ENCODE measurements at regions not wholly inside any gene's neighbourhood (a gene's known extent, or its start where the extent isn't known, plus 50 kb on each side); places are given as distances from the start of the nearest gene placed in this dataset.

GRCh38 chr2:129176375-129176774 lies 803.1 kb upstream of the RAB6C start:
- no peak for DNase-seq (ENCODE audit: low read depth in 1 of 2, low spot score in 1 of 2)
- Histone ChIP-seq H3K27ac (replicated peaks) (no peak overlapping the region), H3K4me3 (replicated peaks; ENCODE audit: insufficient read depth, low read length) (no peak overlapping the region), H3K27me3 (ENCODE audit: insufficient read depth, poor library complexity, severe bottlenecking) (peaks cover 5% of the 10 kb centered on the region)
- TF ChIP-seq, protein P1, sequence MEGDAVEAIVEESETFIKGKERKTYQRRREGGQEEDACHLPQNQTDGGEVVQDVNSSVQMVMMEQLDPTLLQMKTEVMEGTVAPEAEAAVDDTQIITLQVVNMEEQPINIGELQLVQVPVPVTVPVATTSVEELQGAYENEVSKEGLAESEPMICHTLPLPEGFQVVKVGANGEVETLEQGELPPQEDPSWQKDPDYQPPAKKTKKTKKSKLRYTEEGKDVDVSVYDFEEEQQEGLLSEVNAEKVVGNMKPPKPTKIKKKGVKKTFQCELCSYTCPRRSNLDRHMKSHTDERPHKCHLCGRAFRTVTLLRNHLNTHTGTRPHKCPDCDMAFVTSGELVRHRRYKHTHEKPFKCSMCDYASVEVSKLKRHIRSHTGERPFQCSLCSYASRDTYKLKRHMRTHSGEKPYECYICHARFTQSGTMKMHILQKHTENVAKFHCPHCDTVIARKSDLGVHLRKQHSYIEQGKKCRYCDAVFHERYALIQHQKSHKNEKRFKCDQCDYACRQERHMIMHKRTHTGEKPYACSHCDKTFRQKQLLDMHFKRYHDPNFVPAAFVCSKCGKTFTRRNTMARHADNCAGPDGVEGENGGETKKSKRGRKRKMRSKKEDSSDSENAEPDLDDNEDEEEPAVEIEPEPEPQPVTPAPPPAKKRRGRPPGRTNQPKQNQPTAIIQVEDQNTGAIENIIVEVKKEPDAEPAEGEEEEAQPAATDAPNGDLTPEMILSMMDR (IDR thresholded peaks at IDR 0.05; ENCODE audit: insufficient read depth, low read length), result no peak
- TF ChIP-seq POLR2AphosphoS5 (IDR thresholded peaks at IDR 0.05; ENCODE audit: low read depth) (no peak), SPI1 (IDR thresholded peaks at IDR 0.05; ENCODE audit: borderline replicate concordance, low read depth) (no peak), GABPA (IDR thresholded peaks at IDR 0.05; ENCODE audit: low read depth) (no peak), REST (IDR thresholded peaks at IDR 0.05; ENCODE audit: insufficient replicate concordance, low read depth) (no peak)

GRCh38 chr2:129178356-129178755 lies 801.1 kb upstream of the RAB6C start:
- Histone ChIP-seq H3K4me3 (replicated peaks; ENCODE audit: insufficient read depth, low read length) (no peak overlapping the region), H3K27me3 (ENCODE audit: insufficient read depth, poor library complexity, severe bottlenecking) (peaks cover 2% of the 10 kb centered on the region), H3K27ac (replicated peaks) (no peak overlapping the region)
- DNase-seq (ENCODE audit: low read depth in 1 of 2, low spot score in 1 of 2), result no peak
- TF ChIP-seq REST (IDR thresholded peaks at IDR 0.05; ENCODE audit: insufficient replicate concordance, low read depth) (no peak), SPI1 (IDR thresholded peaks at IDR 0.05; ENCODE audit: borderline replicate concordance, low read depth) (no peak), GABPA (IDR thresholded peaks at IDR 0.05; ENCODE audit: low read depth) (no peak), POLR2AphosphoS5 (IDR thresholded peaks at IDR 0.05; ENCODE audit: low read depth) (no peak)
- TF ChIP-seq, protein P1 (IDR thresholded peaks at IDR 0.05; ENCODE audit: insufficient read depth, low read length), result no peak

GRCh38 chr2:129179199-129179598 lies 800.3 kb upstream of the RAB6C start:
- no peaks in the 10 kb centered on the region for H3K27me3 ChIP-seq (ENCODE audit: insufficient read depth, poor library complexity, severe bottlenecking)
- TF ChIP-seq, protein P1 (IDR thresholded peaks at IDR 0.05; ENCODE audit: insufficient read depth, low read length), result no peak
- no peak for TF ChIP-seq SPI1 (IDR thresholded peaks at IDR 0.05; ENCODE audit: borderline replicate concordance, low read depth)
- TF ChIP-seq GABPA (IDR thresholded peaks at IDR 0.05; ENCODE audit: low read depth), result no peak
- TF ChIP-seq POLR2AphosphoS5 (IDR thresholded peaks at IDR 0.05; ENCODE audit: low read depth), result no peak
- no peak for TF ChIP-seq REST (IDR thresholded peaks at IDR 0.05; ENCODE audit: insufficient replicate concordance, low read depth)
- no peak for DNase-seq (ENCODE audit: low read depth in 1 of 2, low spot score in 1 of 2)

More at GRCh38 chr2:129179199-129179598, 800.3 kb upstream of the RAB6C start:
- Histone ChIP-seq H3K27ac (replicated peaks) (no peak overlapping the region), H3K4me3 (replicated peaks; ENCODE audit: insufficient read depth, low read length) (no peak overlapping the region)

Data from HL-60 (cell line).